ENCODE measurements at regions not wholly inside any gene's neighbourhood (a gene's known extent, or its start where the extent isn't known, plus 50 kb on each side); places are given as distances from the start of the nearest gene placed in this dataset.

DNA sequence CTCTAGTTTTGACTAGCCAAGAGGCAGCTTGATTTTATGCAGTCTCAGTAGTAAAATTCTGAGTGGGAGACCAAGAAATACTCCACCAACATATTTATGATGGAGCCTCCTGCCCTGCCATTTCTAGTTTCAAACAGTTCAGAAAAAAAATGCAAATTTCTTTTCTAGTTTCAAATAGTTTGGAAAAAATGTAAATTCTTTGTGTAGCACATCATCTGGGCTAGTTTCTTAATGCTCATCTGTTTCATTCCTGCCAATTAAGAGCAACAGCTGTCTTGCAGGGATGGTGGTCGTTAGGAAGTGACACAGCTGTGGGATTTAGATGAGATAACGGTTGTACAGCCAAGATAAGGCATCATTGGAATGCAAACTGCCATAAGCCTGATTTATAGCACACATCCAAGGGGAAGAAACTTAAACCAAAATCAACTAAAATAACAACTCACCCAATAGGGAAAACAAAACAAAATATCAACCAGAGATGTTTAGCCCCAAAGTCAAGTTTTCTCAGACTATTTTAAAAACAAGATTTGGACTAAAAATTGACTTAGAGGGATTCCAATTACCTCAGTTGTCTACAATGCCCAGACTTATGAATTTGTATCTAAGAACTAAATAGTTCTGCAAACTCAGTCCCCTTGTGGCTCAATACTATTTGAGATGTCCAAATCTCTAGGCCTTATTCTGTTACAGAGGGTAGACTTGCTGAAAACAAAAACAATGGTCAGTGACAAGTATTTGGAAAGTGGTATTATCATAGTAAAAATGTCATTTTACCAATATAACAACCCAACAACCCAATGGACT is 291.3 kb upstream of the ATP2B1 start:
- TF ChIP-seq JUN (IDR thresholded peaks at IDR 0.05; ENCODE audit: borderline replicate concordance, insufficient read depth, insufficient read length, low read depth) = peak; percentile 21
- TF ChIP-seq, protein P1, sequence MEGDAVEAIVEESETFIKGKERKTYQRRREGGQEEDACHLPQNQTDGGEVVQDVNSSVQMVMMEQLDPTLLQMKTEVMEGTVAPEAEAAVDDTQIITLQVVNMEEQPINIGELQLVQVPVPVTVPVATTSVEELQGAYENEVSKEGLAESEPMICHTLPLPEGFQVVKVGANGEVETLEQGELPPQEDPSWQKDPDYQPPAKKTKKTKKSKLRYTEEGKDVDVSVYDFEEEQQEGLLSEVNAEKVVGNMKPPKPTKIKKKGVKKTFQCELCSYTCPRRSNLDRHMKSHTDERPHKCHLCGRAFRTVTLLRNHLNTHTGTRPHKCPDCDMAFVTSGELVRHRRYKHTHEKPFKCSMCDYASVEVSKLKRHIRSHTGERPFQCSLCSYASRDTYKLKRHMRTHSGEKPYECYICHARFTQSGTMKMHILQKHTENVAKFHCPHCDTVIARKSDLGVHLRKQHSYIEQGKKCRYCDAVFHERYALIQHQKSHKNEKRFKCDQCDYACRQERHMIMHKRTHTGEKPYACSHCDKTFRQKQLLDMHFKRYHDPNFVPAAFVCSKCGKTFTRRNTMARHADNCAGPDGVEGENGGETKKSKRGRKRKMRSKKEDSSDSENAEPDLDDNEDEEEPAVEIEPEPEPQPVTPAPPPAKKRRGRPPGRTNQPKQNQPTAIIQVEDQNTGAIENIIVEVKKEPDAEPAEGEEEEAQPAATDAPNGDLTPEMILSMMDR (IDR thresholded peaks at IDR 0.05; ENCODE audit: extremely low read depth in 1 of 2, insufficient read depth in 1 of 2, low read depth in 1 of 2, low read length in 2 of 2) = no peak
- no peak for TF ChIP-seq FOS (IDR thresholded peaks at IDR 0.05; ENCODE audit: borderline replicate concordance, insufficient read depth, low read length)
- TF ChIP-seq EZH2 (IDR thresholded peaks at IDR 0.05; ENCODE audit: borderline replicate concordance, low read depth, low read length, severe bottlenecking) = no peak
- peak; percentile 86 for TF ChIP-seq GATA2 (IDR thresholded peaks at IDR 0.05; ENCODE audit: insufficient read depth, insufficient read length, low read depth, low read length)
- TF ChIP-seq POLR2A (IDR thresholded peaks at IDR 0.05; ENCODE audit: low read depth, low read length) = no peak
- peak; percentile 53 for TF ChIP-seq POLR2AphosphoS5 (IDR thresholded peaks at IDR 0.05; ENCODE audit: insufficient read depth, low read depth, low read length)
- TF ChIP-seq, protein P2, sequence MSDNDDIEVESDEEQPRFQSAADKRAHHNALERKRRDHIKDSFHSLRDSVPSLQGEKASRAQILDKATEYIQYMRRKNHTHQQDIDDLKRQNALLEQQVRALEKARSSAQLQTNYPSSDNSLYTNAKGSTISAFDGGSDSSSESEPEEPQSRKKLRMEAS (IDR thresholded peaks at IDR 0.05; ENCODE audit: insufficient read depth, insufficient read length) = no peak
